Cerebellar cortex (tissue), 1 donor: ENCODE measurements at regions not wholly inside any gene's neighbourhood (a gene's known extent, or its start where the extent isn't known, plus 50 kb on each side); places are given as distances from the start of the nearest gene placed in this dataset.

ENCODE experiments used
- DNase-seq: peaks from one replicate; pipeline ENCODE4 v3.0.0-alpha.2; 2015; ENCODE audit warnings: low spot score

DNA sequence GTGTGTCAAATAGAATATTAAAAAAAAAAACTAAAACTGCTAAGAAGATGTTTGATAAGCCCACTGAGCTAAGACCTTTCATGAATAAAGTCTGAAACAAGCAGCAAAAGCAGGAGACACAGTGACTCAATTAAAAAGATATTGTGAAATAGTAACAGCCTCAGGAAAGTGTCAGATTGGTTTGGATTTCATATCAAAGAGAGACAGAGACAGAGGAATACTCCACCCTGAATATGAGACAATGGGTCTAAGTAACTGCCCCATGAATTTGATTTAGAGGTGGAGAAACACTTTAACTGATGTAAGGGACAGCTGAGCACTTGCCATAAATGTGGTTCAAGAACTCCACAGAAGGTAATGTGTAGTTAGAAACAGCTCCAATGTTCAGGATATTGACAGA is 277.9 kb upstream of the FOXG1 start:
- DNase-seq = no peak

DNA sequence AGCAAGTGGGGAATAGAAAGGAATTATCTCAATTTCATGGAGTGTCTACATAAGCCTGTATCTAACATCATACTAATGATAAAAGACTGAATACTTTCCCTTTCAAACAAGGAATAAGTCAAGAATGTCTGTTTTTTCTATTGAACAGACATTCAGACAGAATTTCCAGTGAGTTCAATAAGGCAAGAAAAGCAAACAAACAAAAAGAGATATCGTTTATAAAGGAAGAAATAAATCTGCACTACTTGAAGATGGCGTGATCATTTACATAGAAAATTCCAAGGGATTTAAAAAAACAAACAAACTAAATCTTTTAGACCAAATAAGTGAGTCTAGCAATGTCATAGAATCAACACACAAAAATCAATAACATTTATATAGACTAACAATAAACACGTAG is 273.1 kb upstream of the FOXG1 start:
- DNase-seq = no peak

DNA sequence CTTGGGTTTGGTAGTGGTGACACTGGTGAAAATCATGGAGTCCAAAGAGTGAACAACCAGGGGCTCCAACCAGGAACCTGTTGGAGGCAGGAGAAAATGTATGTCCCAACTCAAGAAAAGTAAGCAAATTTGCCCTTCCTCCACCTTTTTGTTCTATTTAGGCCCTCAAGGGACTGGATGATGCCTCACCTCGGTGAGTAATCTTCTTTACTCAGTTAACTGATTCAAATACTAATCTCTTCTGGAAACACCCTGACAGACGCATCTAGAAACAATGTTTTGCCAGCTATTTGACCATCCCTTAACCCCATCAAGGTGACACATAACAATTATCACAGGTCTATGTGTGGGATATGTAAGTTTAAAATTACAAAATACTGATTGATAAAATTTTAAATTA is 272.4 kb upstream of the FOXG1 start:
- no peak for DNase-seq

DNA sequence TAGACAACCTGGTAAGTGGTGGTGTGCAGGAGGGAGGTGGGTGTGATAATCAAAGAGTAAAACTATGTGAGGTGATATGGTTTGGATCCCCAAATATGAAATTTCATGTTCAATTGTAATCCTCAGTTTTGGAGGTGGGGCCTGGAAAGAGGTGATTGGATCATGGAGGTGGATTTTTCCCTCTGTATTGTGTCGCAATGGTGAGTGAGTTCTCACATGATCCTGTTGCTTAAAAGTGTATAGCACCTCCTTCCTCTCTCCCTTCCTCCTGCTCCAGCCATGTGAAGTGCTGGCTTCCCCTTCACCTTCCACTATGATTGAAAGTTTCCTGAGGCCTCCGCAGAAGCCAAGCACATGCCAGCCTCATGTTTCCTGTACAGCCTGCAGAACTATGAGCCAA is 270.2 kb upstream of the FOXG1 start:
- no peak for DNase-seq

DNA sequence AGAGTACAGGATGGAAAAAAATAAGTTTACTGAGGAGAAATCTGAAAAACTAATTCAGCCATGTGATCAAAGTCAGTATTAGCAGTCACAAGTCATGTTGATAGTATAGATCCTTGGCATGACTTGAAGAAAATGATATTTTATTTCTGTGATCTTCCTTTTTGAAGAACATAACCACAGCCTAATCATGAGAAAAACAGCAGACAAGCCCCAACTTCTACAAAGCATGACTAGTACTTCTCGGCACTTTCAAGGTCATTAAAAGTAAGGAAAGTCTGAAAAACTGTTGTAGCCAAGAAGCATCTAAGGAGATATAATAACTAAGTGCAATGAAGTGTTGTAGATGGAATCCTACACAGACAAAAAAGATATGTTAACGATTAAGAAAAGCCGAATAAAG is 264.1 kb upstream of the FOXG1 start:
- DNase-seq = no peak

DNA sequence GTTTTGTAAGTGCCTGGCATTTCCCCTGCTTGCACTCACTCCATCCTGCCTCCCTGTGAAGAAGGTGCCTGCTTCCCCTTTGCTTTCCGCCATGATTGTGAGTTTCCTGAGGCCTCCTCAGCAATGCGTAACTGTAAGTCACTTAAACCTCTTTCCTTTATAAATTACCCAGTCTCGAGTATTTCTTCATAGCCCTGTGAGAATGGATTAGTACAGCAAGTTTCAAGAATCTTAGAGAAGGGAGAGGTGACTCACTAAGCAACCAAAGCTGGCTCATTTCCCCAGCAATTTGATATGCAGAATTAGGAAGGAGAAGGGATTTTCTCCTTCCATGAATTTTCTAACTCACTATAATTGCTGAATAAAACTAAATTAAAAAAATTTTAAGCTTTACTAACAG is 251.0 kb upstream of the FOXG1 start:
- DNase-seq = no peak

DNA sequence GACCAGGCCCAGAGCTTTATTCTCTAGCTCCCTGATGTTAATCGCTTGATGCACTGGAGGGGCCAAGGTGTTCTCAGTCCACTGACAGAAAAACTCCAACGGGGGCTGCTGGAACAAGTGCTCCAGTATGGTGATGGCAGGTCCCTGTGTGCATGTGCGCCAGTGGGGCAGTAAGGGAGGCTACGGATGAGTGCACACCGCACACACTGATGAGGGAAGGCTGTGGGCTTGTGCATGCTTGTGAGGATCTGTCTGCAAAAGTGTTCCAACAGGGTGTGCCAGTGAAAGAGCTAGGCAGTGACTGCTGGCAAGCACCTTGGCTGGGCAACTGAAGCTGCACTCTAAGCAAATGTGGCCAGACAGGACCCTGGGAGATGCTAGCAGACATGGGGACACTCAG is 229.7 kb upstream of the FOXG1 start:
- DNase-seq = no peak

DNA sequence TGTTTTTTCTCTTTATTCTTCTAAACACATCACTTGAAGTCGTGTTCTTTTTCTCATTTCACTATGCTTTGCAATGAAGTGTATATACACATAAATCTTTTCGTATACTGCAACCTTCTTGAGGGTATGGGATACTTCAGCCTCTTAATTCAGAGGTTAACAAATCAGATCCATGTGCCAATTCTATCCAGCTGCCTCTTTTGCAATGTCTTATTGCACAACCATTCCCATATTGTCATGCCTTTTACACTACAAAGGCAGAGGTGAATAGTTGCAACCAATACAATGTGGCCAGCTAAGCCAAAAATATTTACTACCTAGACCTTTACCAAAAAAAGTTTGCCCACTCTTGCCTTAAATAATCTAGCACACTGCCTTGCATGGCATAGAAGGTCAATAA is 224.5 kb upstream of the FOXG1 start:
- DNase-seq = no peak

DNA sequence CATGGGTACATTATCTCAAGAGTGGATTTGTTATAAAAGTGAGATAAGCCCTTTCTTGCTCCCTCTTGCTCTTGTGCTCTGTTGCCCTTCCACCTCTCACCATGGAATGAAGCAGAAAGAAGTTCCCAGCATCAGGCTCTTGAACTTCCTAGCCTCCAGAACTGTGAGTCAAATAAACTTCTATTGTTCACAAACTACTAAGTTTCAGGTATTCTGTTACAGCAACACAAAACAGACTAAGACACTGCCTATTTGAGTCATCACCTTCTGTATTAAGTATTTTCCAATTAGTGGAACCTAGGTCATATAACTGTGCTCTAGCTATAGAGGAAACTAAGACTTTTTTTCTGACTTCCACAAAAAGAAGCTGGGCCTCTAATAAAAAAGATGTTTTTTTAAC is 201.2 kb upstream of the FOXG1 start:
- no peak for DNase-seq

DNA sequence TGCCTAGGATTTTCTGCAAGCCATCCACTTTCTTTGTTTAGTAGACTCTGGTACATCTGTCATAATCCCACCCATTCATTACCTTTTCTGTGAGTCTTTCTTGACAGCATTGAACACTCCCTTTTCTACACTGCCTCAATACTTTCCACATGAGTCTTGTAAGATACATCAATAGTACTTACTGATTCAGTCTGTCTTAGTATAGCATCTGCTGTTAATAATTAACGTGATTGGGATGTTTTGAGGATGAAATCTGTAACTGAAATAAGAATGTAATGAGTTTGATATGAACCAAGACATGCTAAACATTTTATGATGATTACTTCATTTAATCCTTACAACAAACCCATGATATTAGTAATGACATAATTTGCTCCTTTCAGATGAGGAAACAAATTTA is 196.2 kb upstream of the FOXG1 start:
- no peak for DNase-seq

DNA sequence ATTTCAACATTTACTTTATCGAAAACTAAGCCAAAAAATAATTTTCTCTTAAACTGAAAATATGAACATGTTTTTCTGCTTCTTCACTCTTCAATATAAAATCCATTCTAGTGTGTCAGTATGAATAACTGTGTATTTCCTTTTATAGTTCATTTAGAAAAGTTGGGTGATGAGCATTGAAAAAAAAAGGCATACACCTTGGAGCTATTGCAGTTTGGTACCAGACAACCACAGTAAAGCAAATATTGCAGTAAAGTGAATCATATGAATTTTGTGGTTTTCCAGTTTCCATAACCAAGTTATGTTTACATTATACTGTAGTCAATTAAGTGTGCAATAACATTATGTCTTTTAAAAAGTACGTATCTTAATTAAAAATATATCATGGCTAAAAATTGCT is 195.0 kb upstream of the FOXG1 start:
- DNase-seq = no peak

DNA sequence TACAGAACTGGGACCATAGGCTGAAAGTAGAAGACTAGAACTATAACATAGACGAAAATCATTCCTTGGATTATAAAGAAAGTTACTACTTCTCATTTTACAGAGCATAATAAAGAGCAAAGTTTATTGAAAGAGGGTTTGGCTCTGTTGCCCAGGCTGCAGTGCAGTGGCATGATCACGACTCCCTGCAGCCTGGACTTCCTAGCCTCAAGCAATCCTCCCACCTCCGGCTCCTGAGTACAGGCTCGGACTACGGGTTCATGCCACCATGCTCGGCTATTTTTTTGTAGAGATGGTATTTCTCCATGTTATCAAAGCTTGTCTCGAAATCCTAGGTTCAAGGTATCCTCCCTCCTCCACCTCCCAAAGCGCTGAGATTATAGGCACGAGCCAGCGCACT is 190.1 kb upstream of the FOXG1 start:
- no peak for DNase-seq

DNA sequence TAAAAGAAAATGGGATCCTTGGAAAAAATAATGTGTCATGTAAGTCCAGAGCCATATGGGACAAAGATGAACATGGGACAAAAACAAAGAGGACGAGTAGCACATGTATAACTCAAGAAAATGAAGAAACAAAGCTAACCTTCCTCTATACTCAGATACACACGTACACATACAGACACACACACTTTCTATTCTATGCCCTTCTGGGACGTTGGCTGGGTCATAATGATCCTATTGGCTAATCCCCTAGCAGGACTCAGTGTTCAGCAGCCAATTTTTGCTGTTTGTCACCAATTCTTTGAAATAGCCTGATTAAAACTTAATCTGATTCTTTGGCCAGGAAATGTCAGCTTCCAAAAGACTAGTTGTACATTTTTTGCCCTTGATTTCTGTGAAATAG is 189.4 kb upstream of the FOXG1 start:
- DNase-seq = no peak

DNA sequence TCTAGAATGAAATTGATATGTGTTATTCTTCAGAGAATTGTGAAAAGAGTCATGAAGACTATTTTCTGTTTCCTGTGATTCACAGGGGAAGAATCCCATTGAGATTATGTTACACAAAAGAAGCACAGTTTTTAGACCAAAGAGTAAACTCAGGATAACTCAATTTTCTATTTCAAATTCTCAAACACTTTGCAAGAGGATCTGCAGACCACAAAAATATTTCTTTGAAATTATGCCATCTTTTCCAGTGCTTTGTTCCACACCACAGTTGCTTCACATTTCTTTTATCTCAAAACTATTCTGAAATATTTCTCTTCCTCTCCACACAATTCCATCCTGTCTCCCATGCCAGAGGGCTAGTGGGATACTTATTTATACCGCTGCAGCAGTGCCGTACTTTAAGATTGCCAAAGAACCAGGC is 188.9 kb upstream of the FOXG1 start:
- no peak for DNase-seq

DNA sequence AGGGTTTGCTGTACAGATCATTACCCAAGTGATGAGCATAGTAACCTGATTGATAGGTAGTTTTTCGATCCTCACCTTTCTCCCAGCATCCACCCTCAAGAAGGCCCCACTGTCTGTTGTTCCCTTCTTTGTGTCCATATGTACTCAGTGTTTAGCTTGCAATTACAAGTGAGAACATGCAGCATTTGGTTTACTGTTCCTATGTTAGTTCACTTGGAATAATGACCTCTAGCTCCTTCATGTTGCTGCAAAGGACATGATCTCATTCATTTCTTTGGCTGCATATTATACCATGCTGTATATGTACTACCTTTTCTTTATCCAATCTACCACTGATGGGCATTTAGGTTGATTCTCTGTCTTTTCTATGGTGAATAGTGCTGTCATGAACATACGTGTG is 181.6 kb upstream of the FOXG1 start:
- no peak for DNase-seq

DNA sequence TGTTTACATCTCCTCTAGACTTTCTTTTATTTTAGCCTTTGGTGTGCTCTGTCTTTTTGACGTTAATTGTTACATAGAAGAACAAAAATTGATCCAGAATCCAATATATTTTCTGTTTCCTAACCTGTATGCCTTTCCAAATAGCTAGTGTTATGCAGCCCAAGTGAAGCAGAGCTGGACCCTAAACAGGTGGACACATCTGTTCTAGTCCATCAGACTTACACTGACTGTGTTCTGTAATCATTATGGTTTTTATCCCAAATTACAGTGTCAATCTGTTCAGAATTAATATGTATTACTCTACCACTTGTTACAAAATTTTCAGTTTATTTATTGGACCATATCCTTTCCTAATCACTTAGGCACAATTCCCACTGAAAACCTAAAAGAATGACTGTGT is 176.8 kb upstream of the FOXG1 start:
- no peak for DNase-seq

DNA sequence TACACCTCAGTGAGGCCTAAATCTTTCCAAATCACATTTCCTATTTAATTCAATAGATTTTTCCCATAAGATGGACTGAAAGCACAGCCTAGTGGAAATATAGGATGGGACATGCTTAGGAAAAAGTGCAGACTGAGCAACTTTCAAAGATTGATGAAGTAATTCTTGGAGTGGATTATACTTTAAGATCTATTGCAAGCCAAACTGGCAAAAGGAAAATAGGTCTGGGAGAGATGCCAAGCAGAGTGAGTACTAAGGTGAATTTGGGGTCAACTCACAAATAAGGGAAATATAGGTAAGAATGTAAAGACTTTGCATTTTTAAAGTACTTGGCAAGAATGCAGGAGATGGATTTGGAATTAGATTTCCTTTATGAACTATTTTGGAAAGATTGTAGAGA is 170.2 kb upstream of the FOXG1 start:
- no peak for DNase-seq

DNA sequence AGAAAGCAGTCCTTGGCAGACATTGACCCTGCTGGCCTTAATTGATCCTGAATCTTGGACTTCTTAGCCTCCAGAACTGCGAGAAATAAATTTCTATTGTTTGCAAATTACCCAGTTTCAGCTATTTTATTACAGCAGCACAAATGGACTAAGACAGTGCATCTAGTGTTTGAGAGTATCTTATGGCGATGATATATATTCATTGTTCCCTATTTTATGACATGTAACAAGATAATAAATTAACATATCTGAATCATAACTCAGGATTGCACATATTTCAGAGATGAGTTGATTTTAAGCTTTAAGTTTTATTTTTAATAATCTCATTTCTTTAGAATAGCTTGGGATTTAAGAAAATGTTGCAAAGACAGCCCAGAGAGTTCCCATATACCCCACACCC is 167.4 kb upstream of the FOXG1 start:
- no peak for DNase-seq

DNA sequence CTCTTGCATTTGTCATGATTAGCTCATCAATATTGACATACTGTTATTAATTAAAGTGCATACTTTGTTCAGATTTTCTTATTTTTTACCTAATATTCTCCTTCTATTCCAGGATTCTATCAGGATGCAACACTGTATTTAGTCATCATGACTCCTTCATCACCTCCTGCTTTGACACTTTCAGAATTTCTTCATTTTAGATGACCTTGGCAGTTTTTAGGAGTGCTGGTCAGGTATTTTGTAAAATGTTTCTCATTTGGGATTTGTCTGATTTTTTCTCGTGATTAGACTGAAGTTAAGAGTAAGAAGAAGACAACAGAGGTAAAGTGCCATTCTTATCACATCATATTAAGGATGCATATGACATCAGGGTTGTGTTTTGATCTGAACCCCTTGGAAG is 167.0 kb upstream of the FOXG1 start:
- DNase-seq = no peak

DNA sequence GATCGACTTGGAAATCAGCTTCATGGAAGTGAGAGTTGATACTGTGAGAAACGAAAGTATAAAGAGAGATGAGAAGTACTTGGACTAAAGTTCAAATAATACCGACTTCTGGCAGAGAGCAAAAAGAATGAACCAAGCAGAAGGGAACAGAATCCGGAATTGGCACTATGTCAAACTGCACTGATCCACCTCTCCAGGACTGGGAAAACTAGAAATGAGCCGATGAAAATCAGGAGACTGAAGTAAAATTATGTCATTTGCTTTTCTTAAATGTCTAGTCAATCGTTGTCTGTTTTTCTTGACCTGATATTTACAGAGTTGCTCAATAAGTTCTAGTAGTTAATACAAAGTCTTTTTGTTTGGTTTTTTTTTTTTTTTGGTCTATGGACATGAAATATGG is 163.0 kb upstream of the FOXG1 start:
- DNase-seq = no peak

DNA sequence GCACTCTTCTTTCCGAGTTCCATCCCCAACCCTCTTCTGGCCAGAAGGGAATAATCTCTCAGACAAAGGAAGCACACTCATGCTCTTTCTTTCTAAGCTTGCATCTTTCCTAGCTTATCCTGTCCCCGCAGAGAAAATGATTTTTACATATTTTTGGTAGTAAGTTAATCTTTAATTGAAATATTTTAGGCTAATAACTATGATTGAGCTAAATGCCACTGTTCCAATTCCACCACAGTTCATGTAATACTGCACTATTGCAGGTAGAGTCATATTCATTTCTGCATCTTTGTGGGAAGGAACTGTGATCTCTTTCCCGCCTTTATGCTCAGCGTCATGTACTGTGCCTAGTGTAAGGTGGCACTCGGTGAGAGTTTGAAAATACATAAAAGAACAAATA is 158.9 kb upstream of the FOXG1 start:
- no peak for DNase-seq

DNA sequence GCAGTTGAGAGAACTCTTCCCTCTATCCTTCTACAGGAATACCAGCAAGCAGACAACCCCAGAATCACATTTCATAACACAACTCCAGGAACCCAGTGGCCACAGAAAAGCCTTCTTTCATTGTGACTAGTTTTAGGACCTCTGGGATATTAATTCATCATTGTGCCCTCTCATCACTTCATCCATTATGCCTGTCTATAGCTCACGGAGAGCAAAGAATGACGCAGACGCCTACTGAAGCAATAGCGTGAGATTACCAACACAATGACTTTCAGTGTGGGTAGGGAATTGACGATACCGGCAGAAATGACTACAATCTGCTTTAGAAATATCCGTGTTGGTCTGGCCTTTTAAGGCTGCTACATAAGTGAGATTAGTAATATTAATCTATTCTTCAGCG is 158.1 kb upstream of the FOXG1 start:
- no peak for DNase-seq

DNA sequence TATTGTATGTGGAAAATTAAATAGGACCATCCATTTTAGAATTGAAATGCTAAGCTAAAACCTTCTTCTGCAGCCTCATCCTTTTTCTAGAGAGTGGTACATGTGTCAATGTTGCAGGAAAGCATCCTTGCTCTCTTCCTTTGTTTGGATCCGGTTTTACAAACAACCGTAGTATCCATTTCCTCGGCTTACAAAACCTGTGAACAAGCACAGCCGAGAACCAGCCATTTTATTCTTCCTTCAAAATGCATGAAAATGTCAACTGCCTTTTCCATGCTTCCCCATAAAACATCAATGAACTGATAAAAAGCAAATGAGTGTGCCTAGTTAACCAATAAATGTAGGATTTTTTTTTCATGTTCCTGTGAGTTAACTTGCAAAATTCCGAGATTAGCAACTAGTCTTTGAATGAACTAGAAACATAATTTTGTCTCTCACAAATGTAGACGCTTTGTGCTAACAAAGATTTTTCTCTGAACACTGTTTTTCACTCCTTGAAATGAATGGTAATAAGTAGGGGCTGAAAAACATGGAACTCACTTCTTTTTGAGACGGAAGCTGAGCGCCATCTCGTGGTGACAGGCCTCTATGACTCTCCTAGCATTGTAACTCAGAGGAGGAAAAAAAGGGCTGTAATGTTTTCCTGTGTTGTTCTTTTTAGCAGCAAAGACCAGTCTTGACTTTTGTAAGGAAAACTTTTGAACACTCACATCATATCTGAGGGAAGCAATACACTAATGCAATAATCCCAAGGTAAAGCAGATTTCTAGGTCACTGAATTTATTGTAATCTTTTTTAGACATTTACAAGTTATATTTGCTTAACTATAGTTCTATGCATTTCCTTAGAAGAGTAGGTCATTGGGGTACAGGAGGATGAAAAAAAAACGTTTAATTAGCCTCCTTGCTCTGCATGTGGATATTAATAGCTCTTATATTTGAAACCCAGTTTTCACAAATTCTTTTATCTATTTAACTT is 157.4 kb upstream of the FOXG1 start:
- peak; percentile 37 for DNase-seq

DNA sequence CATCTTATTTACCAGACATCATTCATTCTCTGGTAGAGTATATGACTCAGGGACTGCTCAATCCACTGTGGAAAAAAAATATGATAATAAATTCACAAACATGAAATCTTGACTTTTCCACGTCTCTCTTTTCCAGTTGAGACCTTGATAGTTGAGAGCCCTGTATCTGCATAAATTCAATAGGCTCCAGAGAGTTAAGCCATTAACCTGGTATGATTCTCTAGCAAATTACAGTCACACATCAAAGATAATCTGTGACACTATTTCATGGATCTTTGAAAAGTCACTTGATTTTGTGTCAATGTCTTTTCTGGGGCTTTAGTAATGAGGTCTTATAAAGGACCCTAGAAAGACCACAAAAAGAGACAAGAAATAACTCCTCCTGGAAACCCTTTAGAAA is 154.2 kb upstream of the FOXG1 start:
- no peak for DNase-seq
